GM06990 (cell line): ENCODE measurements at regions not wholly inside any gene's neighbourhood (a gene's known extent, or its start where the extent isn't known, plus 50 kb on each side); places are given as distances from the start of the nearest gene placed in this dataset.

Experiments used
- DNase-seq: peaks from one replicate; pipeline ENCODE4 v3.0.0-alpha.2; 2011; ENCODE audit not compliant: insufficient read length; ENCODE audit errors: extremely low read depth
- H3K27me3 ChIP-seq: replicated peaks from 2 replicates; pipeline ENCODE4 v1.6.0; 2011; ENCODE audit warnings: low read length; ENCODE audit not compliant: control insufficient read depth, insufficient read depth
- H3K36me3 ChIP-seq: 2 replicates; pipeline ENCODE4 v1.5.1; 2011; ENCODE audit warnings: low read length; ENCODE audit not compliant: control insufficient read depth, insufficient read depth
- H3K4me3 ChIP-seq: replicated peaks from 2 replicates; pipeline ENCODE4 v1.5.1; 2011; ENCODE audit warnings: low read depth, mild to moderate bottlenecking, control low read depth, low read length
- TF ChIP-seq, protein P1 (sequence below): IDR thresholded peaks from 2 replicates; pipeline ENCODE4 v1.5.1; 2011; ENCODE audit warnings: low read length, control low read depth, mild to moderate bottlenecking, inconsistent platforms; ENCODE audit not compliant: insufficient read depth, poor library complexity, severe bottlenecking

- TF ChIP-seq, protein P1, sequence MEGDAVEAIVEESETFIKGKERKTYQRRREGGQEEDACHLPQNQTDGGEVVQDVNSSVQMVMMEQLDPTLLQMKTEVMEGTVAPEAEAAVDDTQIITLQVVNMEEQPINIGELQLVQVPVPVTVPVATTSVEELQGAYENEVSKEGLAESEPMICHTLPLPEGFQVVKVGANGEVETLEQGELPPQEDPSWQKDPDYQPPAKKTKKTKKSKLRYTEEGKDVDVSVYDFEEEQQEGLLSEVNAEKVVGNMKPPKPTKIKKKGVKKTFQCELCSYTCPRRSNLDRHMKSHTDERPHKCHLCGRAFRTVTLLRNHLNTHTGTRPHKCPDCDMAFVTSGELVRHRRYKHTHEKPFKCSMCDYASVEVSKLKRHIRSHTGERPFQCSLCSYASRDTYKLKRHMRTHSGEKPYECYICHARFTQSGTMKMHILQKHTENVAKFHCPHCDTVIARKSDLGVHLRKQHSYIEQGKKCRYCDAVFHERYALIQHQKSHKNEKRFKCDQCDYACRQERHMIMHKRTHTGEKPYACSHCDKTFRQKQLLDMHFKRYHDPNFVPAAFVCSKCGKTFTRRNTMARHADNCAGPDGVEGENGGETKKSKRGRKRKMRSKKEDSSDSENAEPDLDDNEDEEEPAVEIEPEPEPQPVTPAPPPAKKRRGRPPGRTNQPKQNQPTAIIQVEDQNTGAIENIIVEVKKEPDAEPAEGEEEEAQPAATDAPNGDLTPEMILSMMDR: no peak
Measured at GRCh38 chr7:11319491-11320274, 346.0 kb downstream of the PHF14 start.

More at GRCh38 chr7:11319491-11320274, 346.0 kb downstream of the PHF14 start:
- no peak for DNase-seq
- H3K36me3 ChIP-seq: no peaks in the 10 kb centered on the region
- no peaks in the 10 kb centered on the region for H3K27me3 ChIP-seq
- H3K4me3 ChIP-seq: no peak overlapping the region
